Duodenal mucosa (tissue), 2 donors: ENCODE measurements at regions not wholly inside any gene's neighbourhood (a gene's known extent, or its start where the extent isn't known, plus 50 kb on each side); places are given as distances from the start of the nearest gene placed in this dataset.

Source experiments
- H3K27ac ChIP-seq: one replicate; pipeline ENCODE4 v1.7.0; 2013; ENCODE audit warnings: low read depth, low read length
- H3K27me3 ChIP-seq, 2 donors: one replicate each; pipeline ENCODE4 v1.7.0; 2013; ENCODE audit warnings: low read length in 2 of 2, control low read depth in 1 of 2; ENCODE audit not compliant: insufficient read depth in 2 of 2, control insufficient read depth in 1 of 2
- H3K36me3 ChIP-seq, 2 donors: one replicate each; pipeline ENCODE4 v1.7.0; 2013; ENCODE audit warnings: low read length in 2 of 2, control low read depth in 1 of 2; ENCODE audit not compliant: insufficient read depth in 2 of 2, control insufficient read depth in 1 of 2
- H3K4me1 ChIP-seq, 2 donors: one replicate each; pipeline ENCODE4 v1.7.0; 2013; ENCODE audit warnings: low read length in 2 of 2, control low read depth in 1 of 2; ENCODE audit not compliant: insufficient read depth in 2 of 2, control insufficient read depth in 1 of 2
- H3K4me3 ChIP-seq, 2 donors: one replicate each; pipeline ENCODE4 v1.7.0; 2013; ENCODE audit warnings: low read length in 2 of 2, low read depth in 1 of 2
- H3K9ac ChIP-seq, 2 donors: one replicate each; pipeline ENCODE4 v1.7.0; 2013; ENCODE audit warnings: low read length in 2 of 2, low read depth in 1 of 2
- H3K9me3 ChIP-seq, 2 donors: one replicate each; pipeline ENCODE4 v1.7.0; 2013; ENCODE audit warnings: low read length in 2 of 2, control low read depth in 1 of 2; ENCODE audit not compliant: control insufficient read depth in 1 of 2

GRCh38 chr18:76621782-76622495 lies 126.9 kb upstream of the ZNF516 start:
- Histone ChIP-seq H3K27ac (no peak overlapping the region), H3K4me3 (peak overlapping the region; percentile 11 to 36), H3K9me3 (no peaks in the 10 kb centered on the region), H3K4me1 (peaks cover 6 to 14% of the 10 kb centered on the region in 2 donors), H3K27me3 (no peaks in the 10 kb centered on the region), H3K36me3 (no peaks in the 10 kb centered on the region), H3K9ac (no peak overlapping the region)

- Histone ChIP-seq H3K9ac (no peak overlapping the region), H3K9me3 (no peaks in the 10 kb centered on the region), H3K27me3 (no peaks in the 10 kb centered on the region), H3K27ac (no peak overlapping the region), H3K36me3 (no peaks in the 10 kb centered on the region), H3K4me1 (peaks cover 6 to 14% of the 10 kb centered on the region in 2 donors), H3K4me3 (peak overlapping the region in 1 of 2 donors; percentile 32)
Measured at GRCh38 chr18:76621226-76621625, 126.2 kb upstream of the ZNF516 start.

GRCh38 chr18:76620321-76621170 lies 125.5 kb upstream of the ZNF516 start:
- H3K9me3 ChIP-seq: no peaks in the 10 kb centered on the region
- peaks cover 6 to 14% of the 10 kb centered on the region in 2 donors for H3K4me1 ChIP-seq
- peak overlapping the region; percentile 45 to 63 for H3K4me3 ChIP-seq
- no peaks in the 10 kb centered on the region for H3K27me3 ChIP-seq
- no peak overlapping the region for H3K27ac ChIP-seq
- H3K36me3 ChIP-seq: no peaks in the 10 kb centered on the region
- no peak overlapping the region for H3K9ac ChIP-seq

GRCh38 chr18:76619621-76620315 lies 124.7 kb upstream of the ZNF516 start:
- H3K4me3 ChIP-seq: peak overlapping the region in 1 of 2 donors; percentile 32
- no peaks in the 10 kb centered on the region for H3K9me3 ChIP-seq
- no peaks in the 10 kb centered on the region for H3K36me3 ChIP-seq
- peaks cover 6 to 14% of the 10 kb centered on the region in 2 donors for H3K4me1 ChIP-seq
- no peak overlapping the region for H3K9ac ChIP-seq
- H3K27ac ChIP-seq: no peak overlapping the region
- no peaks in the 10 kb centered on the region for H3K27me3 ChIP-seq

GRCh38 chr18:76619261-76619620 lies 124.2 kb upstream of the ZNF516 start:
- Histone ChIP-seq H3K9ac (no peak overlapping the region), H3K27ac (no peak overlapping the region), H3K27me3 (no peaks in the 10 kb centered on the region), H3K4me3 (peak overlapping the region in 1 of 2 donors; percentile 32), H3K4me1 (peaks cover 6 to 14% of the 10 kb centered on the region in 2 donors), H3K9me3 (no peaks in the 10 kb centered on the region), H3K36me3 (no peaks in the 10 kb centered on the region)

- Histone ChIP-seq H3K27me3 (no peaks in the 10 kb centered on the region), H3K27ac (no peak overlapping the region), H3K9ac (no peak overlapping the region), H3K4me3 (no peak overlapping the region), H3K36me3 (no peaks in the 10 kb centered on the region), H3K4me1 (peaks cover 6 to 14% of the 10 kb centered on the region in 2 donors), H3K9me3 (no peaks in the 10 kb centered on the region)
Measured at GRCh38 chr18:76618721-76619120, 123.7 kb upstream of the ZNF516 start.

- Histone ChIP-seq H3K27ac (no peak overlapping the region), H3K9ac (no peak overlapping the region), H3K4me1 (peaks cover 6 to 13% of the 10 kb centered on the region in 2 donors), H3K9me3 (no peaks in the 10 kb centered on the region), H3K27me3 (no peaks in the 10 kb centered on the region), H3K36me3 (no peaks in the 10 kb centered on the region), H3K4me3 (no peak overlapping the region)
Measured at GRCh38 chr18:76616373-76616772, 121.3 kb upstream of the ZNF516 start.

- Histone ChIP-seq H3K9me3 (no peaks in the 10 kb centered on the region), H3K27ac (no peak overlapping the region), H3K27me3 (no peaks in the 10 kb centered on the region), H3K9ac (no peak overlapping the region), H3K4me3 (no peak overlapping the region), H3K4me1 (peaks cover 0 to 3% of the 10 kb centered on the region in 2 donors), H3K36me3 (no peaks in the 10 kb centered on the region)
Measured at GRCh38 chr18:76615065-76615733, 120.2 kb upstream of the ZNF516 start.

GRCh38 chr18:76613755-76614120 lies 118.7 kb upstream of the ZNF516 start:
- Histone ChIP-seq H3K27ac (no peak overlapping the region), H3K9me3 (no peaks in the 10 kb centered on the region), H3K36me3 (no peaks in the 10 kb centered on the region), H3K4me1 (no peaks in the 10 kb centered on the region), H3K27me3 (no peaks in the 10 kb centered on the region), H3K4me3 (no peak overlapping the region), H3K9ac (no peak overlapping the region)
